Chondrocyte (in vitro differentiated cells): ENCODE measurements at regions not wholly inside any gene's neighbourhood (a gene's known extent, or its start where the extent isn't known, plus 50 kb on each side); places are given as distances from the start of the nearest gene placed in this dataset.
A peak's percentile ranks its signal among the peaks of the same experiment; 100 is the strongest.

Source experiments
- DNase-seq: peaks from one replicate; pipeline ENCODE4 v3.0.0; 2021; ENCODE audit warnings: mixed read lengths, low spot score
- H3K27ac Mint-ChIP-seq: one replicate; pipeline ENCODE4 v1.8.0; 2021; ENCODE audit warnings: mild to moderate bottlenecking, moderate library complexity, mixed read lengths; ENCODE audit not compliant: unreplicated experiment
- H3K27me3 Mint-ChIP-seq: 2 replicates; pipeline ENCODE4 v1.8.0; 2021; ENCODE audit warnings: low read depth, mixed read lengths
- H3K36me3 Mint-ChIP-seq: 2 replicates; pipeline ENCODE4 v1.8.0; 2021; ENCODE audit warnings: low read depth, mixed read lengths
- H3K4me1 Mint-ChIP-seq: 2 replicates; pipeline ENCODE4 v1.8.0; 2021; ENCODE audit warnings: low read depth, mild to moderate bottlenecking, mixed read lengths
- H3K4me3 Mint-ChIP-seq: one replicate; pipeline ENCODE4 v1.8.0; 2021; ENCODE audit warnings: mild to moderate bottlenecking, moderate library complexity, mixed read lengths; ENCODE audit not compliant: unreplicated experiment
- H3K9me3 Mint-ChIP-seq: 2 replicates; pipeline ENCODE4 v1.8.0; 2021; ENCODE audit warnings: low read depth, mixed read lengths
- TF ChIP-seq, protein P1 (sequence below): fragments of 200-600 bp; sonication (generic); IDR thresholded peaks from 2 replicates; pipeline ENCODE4 v1.5.0; 2021; ENCODE audit warnings: antibody characterized with exemption, mild to moderate bottlenecking, moderate library complexity

DNA sequence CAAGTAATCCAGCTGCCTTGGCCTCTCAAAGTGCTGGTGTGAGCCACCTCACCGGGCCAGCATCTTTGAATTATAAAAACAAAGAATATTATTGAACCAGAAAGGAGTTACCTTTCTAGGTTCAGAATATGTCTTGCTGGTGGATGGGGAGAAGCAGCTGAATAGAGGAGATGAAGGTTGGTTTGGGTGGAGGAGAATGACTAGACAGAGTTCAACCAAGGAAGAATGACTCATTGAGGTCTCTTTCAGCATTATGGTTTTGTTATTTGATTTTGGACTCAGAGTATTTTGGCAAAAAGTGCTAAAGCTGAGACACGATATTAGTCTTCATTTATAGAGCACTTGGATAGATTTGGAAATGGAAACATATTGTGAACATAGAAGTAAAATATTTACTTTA is 75.2 kb upstream of the MPDZ start:
- Mint-ChIP-seq H3K27me3 (no peaks in the 10 kb centered on the region), H3K4me1 (peaks cover 38% of the 10 kb centered on the region), H3K4me3 (no peak overlapping the region), H3K9me3 (no peaks in the 10 kb centered on the region), H3K36me3 (no peaks in the 10 kb centered on the region), H3K27ac (peak overlapping the region; percentile 0)
- DNase-seq, result no peak
- TF ChIP-seq, protein P1, sequence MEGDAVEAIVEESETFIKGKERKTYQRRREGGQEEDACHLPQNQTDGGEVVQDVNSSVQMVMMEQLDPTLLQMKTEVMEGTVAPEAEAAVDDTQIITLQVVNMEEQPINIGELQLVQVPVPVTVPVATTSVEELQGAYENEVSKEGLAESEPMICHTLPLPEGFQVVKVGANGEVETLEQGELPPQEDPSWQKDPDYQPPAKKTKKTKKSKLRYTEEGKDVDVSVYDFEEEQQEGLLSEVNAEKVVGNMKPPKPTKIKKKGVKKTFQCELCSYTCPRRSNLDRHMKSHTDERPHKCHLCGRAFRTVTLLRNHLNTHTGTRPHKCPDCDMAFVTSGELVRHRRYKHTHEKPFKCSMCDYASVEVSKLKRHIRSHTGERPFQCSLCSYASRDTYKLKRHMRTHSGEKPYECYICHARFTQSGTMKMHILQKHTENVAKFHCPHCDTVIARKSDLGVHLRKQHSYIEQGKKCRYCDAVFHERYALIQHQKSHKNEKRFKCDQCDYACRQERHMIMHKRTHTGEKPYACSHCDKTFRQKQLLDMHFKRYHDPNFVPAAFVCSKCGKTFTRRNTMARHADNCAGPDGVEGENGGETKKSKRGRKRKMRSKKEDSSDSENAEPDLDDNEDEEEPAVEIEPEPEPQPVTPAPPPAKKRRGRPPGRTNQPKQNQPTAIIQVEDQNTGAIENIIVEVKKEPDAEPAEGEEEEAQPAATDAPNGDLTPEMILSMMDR, result no peak

DNA sequence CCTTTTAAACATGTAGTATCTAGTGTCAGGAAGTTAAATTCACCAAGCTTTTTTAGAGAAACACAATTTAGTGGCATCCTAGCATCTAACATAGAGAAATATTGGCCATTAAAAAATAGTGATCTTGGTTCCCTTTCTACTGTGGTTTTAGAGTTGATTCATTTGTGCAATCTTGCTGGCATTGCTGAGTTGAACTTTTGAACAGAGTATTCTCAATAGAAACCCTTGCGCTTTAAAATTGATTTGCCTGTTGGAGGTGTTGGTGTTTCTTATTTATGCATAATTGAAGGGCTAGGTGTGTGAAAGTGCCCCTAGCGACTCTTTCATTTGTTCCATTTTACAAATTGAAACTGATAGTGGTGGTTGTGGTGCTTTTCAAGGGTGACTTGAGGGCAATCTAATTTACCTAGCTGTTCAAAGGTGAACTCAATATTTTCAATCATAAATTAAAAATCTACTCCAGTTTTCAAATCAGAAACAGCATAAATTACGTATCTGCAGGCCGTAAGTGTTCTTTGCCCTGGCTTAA is 73.0 kb upstream of the MPDZ start:
- no peak overlapping the region for H3K27ac Mint-ChIP-seq
- no peaks in the 10 kb centered on the region for H3K36me3 Mint-ChIP-seq
- peaks cover 24% of the 10 kb centered on the region for H3K4me1 Mint-ChIP-seq
- no peak overlapping the region for H3K4me3 Mint-ChIP-seq
- DNase-seq, result no peak
- TF ChIP-seq, protein P1, result no peak
- no peaks in the 10 kb centered on the region for H3K9me3 Mint-ChIP-seq
- H3K27me3 Mint-ChIP-seq, result no peaks in the 10 kb centered on the region

DNA sequence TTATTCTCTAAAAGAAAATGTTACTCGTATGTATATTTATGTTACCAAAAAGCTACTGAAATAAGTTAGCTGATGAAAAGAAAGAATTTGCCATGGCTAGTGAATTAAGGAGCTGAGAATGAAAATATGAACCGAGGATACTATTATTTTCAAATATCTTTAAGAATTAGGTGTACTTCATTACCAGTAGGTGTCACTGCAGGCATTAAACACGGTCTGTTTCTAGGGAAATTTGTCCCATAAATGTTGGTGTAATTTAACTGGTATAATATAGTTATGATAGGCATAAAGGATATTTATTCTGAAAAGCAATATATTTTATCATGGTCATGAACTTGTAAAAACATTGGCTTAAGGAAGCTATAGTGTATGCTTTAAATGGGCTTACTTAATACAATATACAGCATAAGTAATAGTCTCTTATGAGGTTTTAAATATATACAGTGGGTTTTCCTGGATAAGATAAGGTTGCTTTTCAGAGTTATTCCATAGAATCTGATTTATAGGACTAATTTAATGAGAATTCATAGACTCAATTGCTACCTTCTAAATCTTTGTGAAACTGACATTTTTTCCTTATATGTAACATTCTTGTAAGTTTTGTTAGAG is 72.4 kb upstream of the MPDZ start:
- Mint-ChIP-seq H3K4me1 (peaks cover 17% of the 10 kb centered on the region), H3K36me3 (no peaks in the 10 kb centered on the region), H3K9me3 (no peaks in the 10 kb centered on the region), H3K4me3 (no peak overlapping the region), H3K27me3 (no peaks in the 10 kb centered on the region), H3K27ac (no peak overlapping the region)
- TF ChIP-seq, protein P1, result peak; percentile 95
- DNase-seq, result no peak

DNA sequence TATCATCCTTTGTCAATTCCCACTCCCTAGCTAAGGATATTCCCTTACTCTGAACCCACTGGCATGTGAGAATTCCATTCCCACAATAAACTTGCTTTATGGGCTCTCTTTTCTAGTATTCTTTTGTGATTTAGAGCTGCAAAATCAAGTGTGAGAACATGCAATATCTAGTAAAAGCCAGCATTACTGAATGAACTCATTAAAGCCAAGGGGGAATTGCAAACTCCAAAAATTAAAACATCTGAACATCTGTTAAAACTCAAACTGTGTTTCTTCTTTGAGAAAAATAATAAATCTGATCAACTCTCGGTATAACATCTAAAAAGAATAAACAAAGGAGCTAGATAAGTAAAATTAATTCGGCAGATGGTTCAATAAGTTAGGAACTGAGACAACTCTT is 53.1 kb upstream of the MPDZ start:
- no peaks in the 10 kb centered on the region for H3K9me3 Mint-ChIP-seq
- no peaks in the 10 kb centered on the region for H3K36me3 Mint-ChIP-seq
- DNase-seq, result no peak
- H3K27ac Mint-ChIP-seq, result no peak overlapping the region
- no peaks in the 10 kb centered on the region for H3K27me3 Mint-ChIP-seq
- no peaks in the 10 kb centered on the region for H3K4me1 Mint-ChIP-seq
- H3K4me3 Mint-ChIP-seq, result no peak overlapping the region
- TF ChIP-seq, protein P1, result no peak

DNA sequence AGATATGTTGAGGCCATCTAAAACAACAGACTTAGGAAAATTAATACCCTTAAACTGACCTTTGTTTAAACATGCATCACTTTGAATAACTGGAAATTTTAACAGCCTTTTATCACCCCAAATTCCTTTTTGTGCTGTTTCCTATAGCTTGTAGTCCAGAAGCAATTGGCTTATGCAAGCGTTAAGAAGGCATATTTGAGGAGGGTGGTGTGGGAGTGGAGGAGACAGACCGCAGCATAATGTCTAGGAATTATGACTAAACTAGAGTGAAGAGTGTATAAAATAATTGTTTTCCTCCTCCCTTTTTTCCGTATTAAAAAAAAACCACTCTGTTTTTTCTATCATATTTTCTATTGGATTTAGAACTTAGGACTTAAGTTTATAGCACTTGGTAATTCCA is 51.8 kb upstream of the MPDZ start:
- no peaks in the 10 kb centered on the region for H3K27me3 Mint-ChIP-seq
- H3K27ac Mint-ChIP-seq, result no peak overlapping the region
- H3K9me3 Mint-ChIP-seq, result no peaks in the 10 kb centered on the region
- no peak overlapping the region for H3K4me3 Mint-ChIP-seq
- TF ChIP-seq, protein P1, result no peak
- H3K4me1 Mint-ChIP-seq, result no peaks in the 10 kb centered on the region
- H3K36me3 Mint-ChIP-seq, result no peaks in the 10 kb centered on the region
- DNase-seq, result no peak
